ENCODE measurements at regions not wholly inside any gene's neighbourhood (a gene's known extent, or its start where the extent isn't known, plus 50 kb on each side); places are given as distances from the start of the nearest gene placed in this dataset.

GRCh38 chr21:31531967-31532366 is 127.5 kb upstream of the SOD1 start:
- TF ChIP-seq POLR2A (IDR thresholded peaks at IDR 0.05; ENCODE audit: low read length) (no peak), GATA1 (IDR thresholded peaks at IDR 0.05; ENCODE audit: low read depth, low read length) (no peak)

All from erythroblast (primary cell).